H1 (cell line): ENCODE measurements at regions not wholly inside any gene's neighbourhood (a gene's known extent, or its start where the extent isn't known, plus 50 kb on each side); places are given as distances from the start of the nearest gene placed in this dataset.

Source experiments
- CTCF ChIA-PET: fragments of 300-600 bp; sonication (Branson Sonifier 250); formaldehyde crosslinking; loops from one replicate; lab custom pipeline; 2021; ENCODE audit not compliant: partially characterized antibody; lab: Charles Lee
- POLR2A ChIA-PET: fragments of 300-600 bp; sonication (Branson Sonifier 250); formaldehyde crosslinking; loops from one replicate; lab custom pipeline; 2021; ENCODE audit warnings: inconsistent platforms; ENCODE audit not compliant: partially characterized antibody; lab: Charles Lee
- DNase-seq, 2 experiments: peaks; one replicate each; pipeline versions ENCODE4 v3.0.0 to v3.0.0-alpha.2; 2010 to 2022; ENCODE audit warnings: low spot score in 2 of 2, low read depth in 1 of 2, mixed read lengths in 1 of 2
- FAIRE-seq: peaks from 2 replicates; lab custom pipeline; 2011; peaks lifted over from hg19 to GRCh38; lab: Jason Lieb, UNC
- H2AFZ ChIP-seq: 2 replicates; pipeline ENCODE4 v1.8.1; 2012; ENCODE audit warnings: low read length, inconsistent platforms
- H2AK5ac ChIP-seq: 2 replicates; pipeline ENCODE4 v1.6.1; 2013; ENCODE audit warnings: low read depth, low read length
- H2BK120ac ChIP-seq: replicated peaks from 2 replicates; pipeline ENCODE3; 2013; ENCODE audit warnings: low read depth, low read length, inconsistent platforms
- H2BK12ac ChIP-seq: 2 replicates; pipeline ENCODE4 v1.6.1; 2013; ENCODE audit warnings: low read depth, low read length
- H2BK15ac ChIP-seq: 2 replicates; pipeline ENCODE4 v1.6.1; 2013; ENCODE audit warnings: low read length
- H2BK20ac ChIP-seq: 2 replicates; pipeline ENCODE4 v1.6.1; 2013; ENCODE audit warnings: low read length
- H2BK5ac ChIP-seq: 2 replicates; pipeline ENCODE4 v1.6.1; 2013; ENCODE audit warnings: low read depth, low read length
- H3K14ac ChIP-seq: 2 replicates; pipeline ENCODE4 v1.6.1; 2013; ENCODE audit warnings: inconsistent platforms; ENCODE audit not compliant: insufficient read length
- H3K18ac ChIP-seq: 2 replicates; pipeline ENCODE4 v1.6.1; 2013; ENCODE audit warnings: low read length; ENCODE audit errors: extremely low read depth
- H3K23ac ChIP-seq: 2 replicates; pipeline ENCODE4 v1.6.1; 2013; ENCODE audit warnings: inconsistent platforms; ENCODE audit not compliant: insufficient read length
- H3K23me2 ChIP-seq: 2 replicates; pipeline ENCODE4 v1.6.1; 2013; ENCODE audit warnings: low read depth, low read length
- H3K27ac ChIP-seq: 2 replicates; pipeline ENCODE4 v1.6.1; 2011; ENCODE audit warnings: low read depth, low read length, inconsistent platforms
- H3K27me3 ChIP-seq, 4 experiments: replicated peaks in 1 of 4; 1 replicate in 1 of 4; 2 replicates in 3 of 4; pipeline versions ENCODE4 v1.6.1 to v1.8.1; 2011 to 2013; ENCODE audit warnings: low read length in 3 of 4, mild to moderate bottlenecking in 3 of 4, inconsistent platforms in 2 of 4, mixed read lengths in 2 of 4, moderate library complexity in 1 of 4; ENCODE audit not compliant: control insufficient read depth in 3 of 4, insufficient read depth in 3 of 4; ENCODE audit errors: extremely low read depth in 1 of 4
- H3K36me3 ChIP-seq, 4 experiments: 2 replicates each; pipeline versions ENCODE4 v1.6.1 to v1.8.1; 2011 to 2013; ENCODE audit warnings: mild to moderate bottlenecking in 4 of 4, low read length in 3 of 4, moderate library complexity in 2 of 4, control low read depth in 1 of 4, inconsistent platforms in 1 of 4; ENCODE audit not compliant: insufficient read depth in 4 of 4, control insufficient read depth in 2 of 4
- H3K4ac ChIP-seq: replicated peaks from 2 replicates; pipeline ENCODE3; 2013; ENCODE audit warnings: low read length, low read depth, mixed read lengths, inconsistent platforms; ENCODE audit not compliant: insufficient read length
- H3K4me1 ChIP-seq, 4 experiments: replicated peaks in 1 of 4; 1 replicate in 1 of 4; 2 replicates in 3 of 4; pipeline versions ENCODE4 v1.6.1 to v1.8.1; 2011 to 2013; ENCODE audit warnings: low read length in 3 of 4, inconsistent platforms in 2 of 4, mixed read lengths in 1 of 4; ENCODE audit not compliant: insufficient read depth in 4 of 4, control insufficient read depth in 3 of 4
- H3K4me2 ChIP-seq, 2 experiments: 2 replicates each; pipeline versions ENCODE4 v1.6.1 to v1.8.1; 2011 to 2013; ENCODE audit warnings: low read depth in 2 of 2, low read length in 2 of 2, control low read depth in 1 of 2, inconsistent platforms in 1 of 2, mild to moderate bottlenecking in 1 of 2; ENCODE audit not compliant: insufficient read depth in 1 of 2
- H3K4me3 ChIP-seq, 4 experiments: fragments of 200-600, 300-600 bp in 1 of 4; sonication (generic), shearing (Covaris generic), sonication (Bioruptor Twin) in 1 of 4; 2 replicates each; pipeline versions ENCODE4 v1.5.1 to v1.8.1; 2011 to 2016; ENCODE audit warnings: low read length in 4 of 4, low read depth in 3 of 4, control low read depth in 2 of 4, inconsistent platforms in 2 of 4, mild to moderate bottlenecking in 2 of 4, mixed read lengths in 1 of 4, moderate library complexity in 1 of 4; ENCODE audit not compliant: insufficient read depth in 2 of 4; ENCODE audit errors: extremely low read depth in 1 of 4
- H3K56ac ChIP-seq: replicated peaks from 2 replicates; pipeline ENCODE3; 2013; ENCODE audit warnings: low read depth, mild to moderate bottlenecking, mixed read lengths, low read length, inconsistent platforms; ENCODE audit not compliant: insufficient read length
- H3K79me1 ChIP-seq: 2 replicates; pipeline ENCODE4 v1.6.1; 2013; ENCODE audit warnings: low read depth, low read length, control low read depth
- H3K79me2 ChIP-seq, 2 experiments: 2 replicates each; pipeline versions ENCODE4 v1.6.1 to v1.8.1; 2012 to 2013; ENCODE audit warnings: low read length in 2 of 2, mild to moderate bottlenecking in 2 of 2, inconsistent platforms in 1 of 2; ENCODE audit not compliant: insufficient read depth in 2 of 2, control insufficient read depth in 1 of 2
- H3K9ac ChIP-seq, 4 experiments: replicated peaks in 1 of 4; 1 replicate in 1 of 4; 2 replicates in 3 of 4; pipeline versions ENCODE4 v1.6.1 to v1.8.1; 2011 to 2013; ENCODE audit warnings: low read depth in 3 of 4, low read length in 3 of 4, control low read depth in 2 of 4, mild to moderate bottlenecking in 2 of 4, moderate library complexity in 2 of 4, inconsistent platforms in 1 of 4; ENCODE audit errors: extremely low read depth in 1 of 4
- H3K9me3 ChIP-seq, 2 experiments: 2 replicates each; pipeline versions ENCODE4 v1.6.1 to v1.8.1; 2012 to 2013; ENCODE audit warnings: mild to moderate bottlenecking in 2 of 2, moderate library complexity in 2 of 2, control low read depth in 1 of 2, inconsistent platforms in 1 of 2, low read depth in 1 of 2, low read length in 1 of 2, mixed read lengths in 1 of 2; ENCODE audit not compliant: insufficient read depth in 2 of 2
- H4K20me1 ChIP-seq, 2 experiments: replicated peaks in 1 of 2; 2 replicates each; pipeline versions ENCODE3 to v1.8.1; 2011 to 2013; ENCODE audit warnings: inconsistent platforms in 2 of 2, low read length in 2 of 2, mild to moderate bottlenecking in 1 of 2; ENCODE audit not compliant: insufficient read depth in 2 of 2, control insufficient read depth in 1 of 2
- H4K5ac ChIP-seq: 2 replicates; pipeline ENCODE4 v1.6.1; 2013; ENCODE audit warnings: low read length, low read depth, mixed read lengths, inconsistent platforms; ENCODE audit not compliant: insufficient read length
- H4K8ac ChIP-seq: 2 replicates; pipeline ENCODE4 v1.8.0; 2013; ENCODE audit warnings: mild to moderate bottlenecking, moderate library complexity, low read length, inconsistent platforms; ENCODE audit not compliant: insufficient read depth; ENCODE audit errors: extremely low read depth
- H4K91ac ChIP-seq: replicated peaks from 2 replicates; pipeline ENCODE3; 2013; ENCODE audit warnings: low read length, mixed read lengths, inconsistent platforms; ENCODE audit not compliant: insufficient read length
- EGR1 ChIP-seq: IDR thresholded peaks from 2 replicates; pipeline ENCODE4 v1.6.1; 2011; ENCODE audit warnings: low read depth, low read length, borderline replicate concordance
- POLR2A ChIP-seq, 2 experiments: IDR thresholded peaks; 1 replicate in 1 of 2; 2 replicates in 1 of 2; pipeline ENCODE4 v1.6.1; 2011; ENCODE audit warnings: low read depth in 2 of 2, low read length in 2 of 2, mild to moderate bottlenecking in 2 of 2; ENCODE audit errors: control extremely low read depth in 1 of 2
- RXRA ChIP-seq: IDR thresholded peaks from 2 replicates; pipeline ENCODE4 v1.6.1; 2011; ENCODE audit warnings: low read depth, mild to moderate bottlenecking, low read length, moderate library complexity; ENCODE audit not compliant: insufficient read depth
- SP2 ChIP-seq: IDR thresholded peaks from 2 replicates; pipeline ENCODE4 v1.6.1; 2012; ENCODE audit warnings: mild to moderate bottlenecking, low read length, inconsistent platforms
- WGBS, 2 experiments: shearing (Covaris generic) in 1 of 2; methylation state at CpG; one replicate each; pipeline versions ENCODE4 v1.1.6 to v1.1.7; 2013 to 2015; ENCODE audit warnings: low lambda C conversion rate in 2 of 2, mixed read lengths in 2 of 2, inconsistent platforms in 1 of 2, low coverage in 1 of 2, missing lambda C conversion rate in 1 of 2; ENCODE audit not compliant: insufficient replicate concordance in 2 of 2, insufficient coverage in 1 of 2, insufficient read length in 1 of 2; ENCODE audit errors: extremely low coverage in 1 of 2, missing lambda C conversion rate in 1 of 2; 5-methylcytosine and 5-hydroxymethylcytosine counted together

- Histone ChIP-seq H3K4me2 (no peak overlapping the region), H3K4me3 (no peak overlapping the region), H2BK120ac (no peak overlapping the region), H3K9me3 (no peaks in the 10 kb centered on the region), H3K56ac (no peak overlapping the region), H3K4me1 (no peaks in the 10 kb centered on the region), H2BK20ac (no peak overlapping the region), H3K27me3 (no peaks in the 10 kb centered on the region), H3K27ac (no peak overlapping the region), H3K18ac (no peak overlapping the region), H2BK12ac (no peak overlapping the region), H2AFZ (no peak overlapping the region), H3K23ac (no peak overlapping the region), H3K23me2 (no peaks in the 10 kb centered on the region), H2AK5ac (no peak overlapping the region), H3K79me1 (no peaks in the 10 kb centered on the region), H3K9ac (no peak overlapping the region), H3K14ac (no peak overlapping the region), H3K79me2 (no peaks in the 10 kb centered on the region), H4K8ac (no peak overlapping the region), H2BK5ac (no peak overlapping the region), H3K36me3 (no peaks in the 10 kb centered on the region), H2BK15ac (no peak overlapping the region), H3K4ac (no peak overlapping the region), H4K91ac (no peak overlapping the region), H4K5ac (no peak overlapping the region), H4K20me1 (no peaks in the 10 kb centered on the region)
- POLR2A ChIA-PET, result no interaction called here
- DNase-seq (no peak), FAIRE-seq (no peak)
- WGBS, 2 experiments, result 98% methylated on average over 2 of the region's 2 CpGs; no CpG with 5 or more reads in 1 of the 2 experiments
- TF ChIP-seq RXRA (no peak), EGR1 (no peak), POLR2A (IDR thresholded peaks at IDR 0.05; ENCODE audit: control extremely low read depth in 1 of 2, low read depth in 2 of 2, low read length in 2 of 2) (no peak), SP2 (no peak)
- CTCF ChIA-PET, result no interaction called here
These were observed 252.1 kb upstream of the PEX5L start for GRCh38 chr3:180288816-180289215.
